ENCODE measurements at regions not wholly inside any gene's neighbourhood (a gene's known extent, or its start where the extent isn't known, plus 50 kb on each side); places are given as distances from the start of the nearest gene placed in this dataset.

GRCh38 chr9:3743901-3744413, 218.2 kb upstream of the RFX3 start:
- no peak for TF ChIP-seq REST (IDR thresholded peaks at IDR 0.05; ENCODE audit: unreplicated experiment)
- TF ChIP-seq POLR2AphosphoS5 (IDR thresholded peaks at IDR 0.05; ENCODE audit: low read depth) = no peak
- no peak for TF ChIP-seq EZH2phosphoT487 (IDR thresholded peaks at IDR 0.05; ENCODE audit: unreplicated experiment)
- no peak for TF ChIP-seq EZH2 (IDR thresholded peaks at IDR 0.05; ENCODE audit: low read depth, unreplicated experiment)
- TF ChIP-seq CREB1 (CRISPR knock-in tag; IDR thresholded peaks at IDR 0.05; ENCODE audit: low read depth) = no peak
- TF ChIP-seq CTCF (conservative IDR thresholded peaks at IDR 0.05; ENCODE audit: low read depth in 2 of 2) = no peak
- TF ChIP-seq ETS1 (IDR thresholded peaks at IDR 0.05) = no peak
- no peak for TF ChIP-seq ZNF331 (CRISPR knock-in tag; IDR thresholded peaks at IDR 0.05; ENCODE audit: low read depth)
- no peak for TF ChIP-seq JUNB (IDR thresholded peaks at IDR 0.05; ENCODE audit: unreplicated experiment)
- no peak for TF ChIP-seq ZNF462 (CRISPR knock-in tag; IDR thresholded peaks at IDR 0.05)
- no peak for TF ChIP-seq NANOG (IDR thresholded peaks at IDR 0.05; ENCODE audit: borderline replicate concordance)
- TF ChIP-seq ZNF114 (CRISPR knock-in tag; IDR thresholded peaks at IDR 0.05) = no peak
- TF ChIP-seq STAT1 (IDR thresholded peaks at IDR 0.05; ENCODE audit: unreplicated experiment) = no peak
